Left renal pelvis (tissue), 4 donors: ENCODE measurements at regions not wholly inside any gene's neighbourhood (a gene's known extent, or its start where the extent isn't known, plus 50 kb on each side); places are given as distances from the start of the nearest gene placed in this dataset.

ENCODE experiments used
- DNase-seq, 4 donors: peaks; one replicate each; pipeline ENCODE4 v3.0.0-alpha.2; 2013; ENCODE audit warnings: low read depth in 4 of 4, low spot score in 3 of 4

- no peak for DNase-seq
These were observed 54.1 kb upstream of the RPS23 start for GRCh38 chr5:82332064-82332855.

- DNase-seq = no peak
These were observed 53.4 kb upstream of the RPS23 start for GRCh38 chr5:82331557-82331956.

DNA sequence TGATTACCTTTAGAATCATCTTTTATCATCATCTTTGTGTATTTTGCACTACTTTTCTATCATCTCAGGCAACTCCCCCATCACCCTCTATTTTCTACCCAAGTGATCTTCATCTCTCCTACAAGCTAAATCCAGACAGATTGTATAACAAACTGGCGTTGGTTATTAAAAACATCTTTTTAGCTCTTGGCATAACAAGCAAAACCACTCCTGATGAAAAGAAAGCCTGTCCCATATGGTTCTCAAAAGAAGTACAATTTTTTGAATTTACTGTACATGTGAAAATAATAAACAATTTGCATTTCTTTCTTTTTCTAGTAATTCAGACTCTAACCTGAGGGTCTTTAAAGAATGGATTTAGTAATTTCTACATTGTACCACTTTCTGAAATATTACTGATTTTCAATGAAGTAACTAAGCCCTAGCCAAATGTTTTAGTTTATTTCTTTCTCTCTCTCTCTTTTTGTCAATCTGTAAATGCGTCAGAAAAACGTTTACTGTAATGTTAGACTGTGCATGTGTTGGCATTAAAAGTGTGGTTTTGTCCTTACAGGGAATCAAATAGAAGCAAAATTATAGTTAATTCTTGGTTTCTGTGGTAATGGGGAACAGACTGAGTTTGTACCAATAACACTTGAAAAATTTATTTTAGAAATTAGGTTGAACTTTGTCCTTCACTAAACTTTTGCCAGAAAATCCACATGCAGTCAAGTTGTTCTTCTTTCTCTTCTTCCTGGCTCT, 52.5 kb upstream of the RPS23 start:
- no peak for DNase-seq

DNA sequence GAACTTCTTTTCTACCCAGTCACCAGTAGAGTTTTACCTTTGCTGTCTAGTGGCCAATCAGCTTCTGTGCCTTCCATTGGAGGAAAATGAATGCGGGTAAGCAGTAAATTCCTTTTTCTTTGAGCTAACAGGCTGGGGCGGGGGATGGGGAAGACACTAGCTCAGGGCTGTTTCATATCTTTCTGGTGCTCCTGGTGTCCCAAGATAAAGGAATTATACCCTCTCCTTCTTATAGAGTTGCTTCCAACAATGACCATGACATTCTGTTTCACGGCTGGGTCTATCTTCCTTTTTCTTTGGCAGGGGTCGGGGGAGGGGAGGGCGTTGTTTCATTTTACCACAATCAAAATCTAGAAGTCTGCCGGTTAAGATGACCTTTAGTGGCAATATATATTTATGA, 51.2 kb upstream of the RPS23 start:
- no peak for DNase-seq
